ENCODE measurements at regions not wholly inside any gene's neighbourhood (a gene's known extent, or its start where the extent isn't known, plus 50 kb on each side); places are given as distances from the start of the nearest gene placed in this dataset.

GRCh38 chr5:135236908-135237747 lies 161.9 kb downstream of the MACROH2A1 start:
- no peak overlapping the region for H3K4me3 ChIP-seq (ENCODE audit: low read depth, low read length)
- no peak for DNase-seq (ENCODE audit: low read depth)

- no peak overlapping the region for H3K4me3 ChIP-seq (ENCODE audit: low read depth, low read length)
- DNase-seq (ENCODE audit: low read depth) = no peak
Observed at GRCh38 chr5:135236228-135236907, 162.7 kb downstream of the MACROH2A1 start.

GRCh38 chr5:135235551-135236227 lies 163.3 kb downstream of the MACROH2A1 start:
- DNase-seq (ENCODE audit: low read depth) = no peak
- H3K4me3 ChIP-seq (ENCODE audit: low read depth, low read length) = no peak overlapping the region

- no peak overlapping the region for H3K4me3 ChIP-seq (ENCODE audit: low read depth, low read length)
- DNase-seq (ENCODE audit: low read depth) = no peak
Observed at GRCh38 chr5:135234666-135235401, 164.2 kb downstream of the MACROH2A1 start.

- no peak for DNase-seq (ENCODE audit: low read depth)
- no peak overlapping the region for H3K4me3 ChIP-seq (ENCODE audit: low read depth, low read length)
Observed at GRCh38 chr5:135234242-135234641, 164.8 kb downstream of the MACROH2A1 start.

- DNase-seq (ENCODE audit: low read depth) = no peak
- H3K4me3 ChIP-seq (ENCODE audit: low read depth, low read length) = no peak overlapping the region
Observed at GRCh38 chr5:135233477-135233876, 165.6 kb downstream of the MACROH2A1 start.

- no peak for DNase-seq (ENCODE audit: low read depth)
- H3K4me3 ChIP-seq (ENCODE audit: low read depth, low read length) = no peak overlapping the region
Observed at GRCh38 chr5:135232958-135233357, 166.1 kb downstream of the MACROH2A1 start.

GRCh38 chr5:135231289-135231688 lies 167.7 kb downstream of the MACROH2A1 start:
- no peak overlapping the region for H3K4me3 ChIP-seq (ENCODE audit: low read depth, low read length)
- no peak for DNase-seq (ENCODE audit: low read depth)

GRCh38 chr5:135230251-135230925 lies 168.6 kb downstream of the MACROH2A1 start:
- DNase-seq (ENCODE audit: low read depth) = peak; percentile 56

GRCh38 chr5:135229679-135230132 lies 169.3 kb downstream of the MACROH2A1 start:
- H3K4me3 ChIP-seq (ENCODE audit: low read depth, low read length) = no peak overlapping the region
- DNase-seq (ENCODE audit: low read depth) = no peak

More at GRCh38 chr5:135230251-135230925, 168.6 kb downstream of the MACROH2A1 start:
- H3K4me3 ChIP-seq (ENCODE audit: low read depth, low read length) = no peak overlapping the region

GRCh38 chr5:135229122-135229521 lies 169.9 kb downstream of the MACROH2A1 start:
- no peak overlapping the region for H3K4me3 ChIP-seq (ENCODE audit: low read depth, low read length)
- no peak for DNase-seq (ENCODE audit: low read depth)

GRCh38 chr5:135228222-135228621 lies 170.8 kb downstream of the MACROH2A1 start:
- DNase-seq (ENCODE audit: low read depth) = no peak
- H3K4me3 ChIP-seq (ENCODE audit: low read depth, low read length) = no peak overlapping the region

GRCh38 chr5:135227064-135228022 lies 171.7 kb downstream of the MACROH2A1 start:
- DNase-seq (ENCODE audit: low read depth) = no peak
- H3K4me3 ChIP-seq (ENCODE audit: low read depth, low read length) = no peak overlapping the region

- H3K4me3 ChIP-seq (ENCODE audit: low read depth, low read length) = no peak overlapping the region
- DNase-seq (ENCODE audit: low read depth) = no peak
Observed at GRCh38 chr5:135225856-135226560, 173.0 kb downstream of the MACROH2A1 start.

- no peak overlapping the region for H3K4me3 ChIP-seq (ENCODE audit: low read depth, low read length)
- no peak for DNase-seq (ENCODE audit: low read depth)
Observed at GRCh38 chr5:135223891-135224625, 175.0 kb downstream of the MACROH2A1 start.

- H3K4me3 ChIP-seq (ENCODE audit: low read depth, low read length) = no peak overlapping the region
- DNase-seq (ENCODE audit: low read depth) = no peak
Observed at GRCh38 chr5:135223404-135223803, 175.6 kb downstream of the MACROH2A1 start.

- no peak overlapping the region for H3K4me3 ChIP-seq (ENCODE audit: low read depth, low read length)
- no peak for DNase-seq (ENCODE audit: low read depth)
Observed at GRCh38 chr5:135222771-135223170, 176.3 kb downstream of the MACROH2A1 start.

All from skeletal muscle cell (primary cell).